T-helper 22 cell (primary cell): ENCODE measurements at regions not wholly inside any gene's neighbourhood (a gene's known extent, or its start where the extent isn't known, plus 50 kb on each side); places are given as distances from the start of the nearest gene placed in this dataset.
"Not testable (repeated sequence)": the region's sequence is repeated elsewhere in the genome, so short reads cannot be mapped to it uniquely, and the experiment has no call there.

Source experiments
- DNase-seq: peaks from one replicate; pipeline ENCODE4 v3.0.0-alpha.2; 2020; ENCODE audit warnings: low read depth

DNA sequence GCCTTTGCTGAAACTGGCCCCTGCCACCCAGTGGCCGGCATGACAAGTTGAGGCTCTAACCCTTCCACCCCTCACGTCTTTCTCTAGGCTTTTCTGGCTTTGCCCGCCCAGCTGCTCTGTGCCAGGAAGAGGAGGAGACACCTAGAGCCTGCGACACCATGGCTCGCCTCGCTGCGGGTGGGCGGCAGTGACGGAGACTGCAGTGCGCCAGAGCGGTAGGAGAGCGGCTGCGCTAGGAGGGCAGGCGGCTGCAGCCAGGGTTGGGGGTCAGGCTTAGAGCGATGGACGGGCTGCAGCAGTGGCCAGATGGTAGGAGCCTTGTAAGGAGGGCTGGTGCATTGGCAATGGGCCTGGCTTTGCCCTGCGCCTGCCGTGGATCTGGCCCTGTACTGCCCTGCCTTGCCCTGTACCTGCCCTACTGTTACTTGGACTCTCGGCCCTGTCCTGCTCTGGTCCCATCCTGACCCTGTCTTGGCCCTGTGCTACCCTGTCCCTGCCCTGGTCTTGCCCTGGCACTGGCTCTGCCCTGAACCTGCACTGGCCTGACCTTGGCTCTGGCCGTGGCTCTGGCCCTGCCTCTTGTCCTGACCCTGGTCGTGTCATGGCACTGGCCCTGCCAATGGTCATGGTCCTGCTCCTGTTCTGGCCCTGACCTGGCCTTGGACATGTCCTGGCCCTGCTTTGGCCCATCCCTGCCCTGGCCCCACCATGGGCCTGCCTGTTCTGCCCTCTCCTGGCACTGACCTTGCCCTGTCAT is 330.7 kb upstream of the PLGLB1 start:
- not testable (repeated sequence) for DNase-seq

DNA sequence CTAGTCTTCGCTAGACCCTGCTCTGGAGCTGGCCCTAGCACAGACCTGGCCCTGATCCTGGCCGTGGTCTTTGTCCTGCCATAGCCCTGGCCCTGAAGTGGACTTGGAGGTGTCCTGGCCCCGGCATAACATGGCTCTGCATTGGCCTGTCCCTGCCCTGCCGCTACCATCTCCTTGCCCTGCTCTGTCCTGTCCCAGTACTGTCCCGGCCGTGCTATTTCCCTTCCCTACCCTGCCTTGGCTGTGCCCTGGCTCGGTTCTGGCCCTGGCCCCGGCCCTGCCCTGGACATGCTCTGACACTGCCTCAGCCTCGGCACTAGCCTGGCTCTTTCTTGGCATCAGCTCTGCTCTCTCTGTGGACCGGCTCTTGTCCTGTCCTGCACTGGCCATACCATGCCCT is 331.8 kb upstream of the PLGLB1 start:
- not testable (repeated sequence) for DNase-seq

DNA sequence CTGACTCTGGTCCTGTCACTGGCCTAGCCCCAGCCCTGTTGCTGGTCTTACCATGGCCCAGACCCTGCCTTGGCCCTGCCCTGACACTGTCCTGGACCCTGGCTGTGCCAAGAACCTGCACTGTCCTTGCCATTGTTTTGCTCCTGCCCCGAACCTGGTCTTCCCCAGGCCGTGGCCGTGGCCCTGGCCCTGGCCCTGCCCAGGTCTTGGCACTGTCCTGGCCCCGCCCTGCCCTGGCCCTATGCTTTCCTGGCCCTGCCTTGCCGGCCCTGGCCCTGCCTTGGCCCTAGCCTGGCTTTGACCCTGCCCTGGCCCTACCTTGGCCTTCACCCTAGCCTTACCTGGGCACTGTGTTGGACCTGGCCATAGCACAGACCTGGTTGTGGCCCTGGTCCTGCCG is 332.5 kb upstream of the PLGLB1 start:
- DNase-seq: not testable (repeated sequence)

DNA sequence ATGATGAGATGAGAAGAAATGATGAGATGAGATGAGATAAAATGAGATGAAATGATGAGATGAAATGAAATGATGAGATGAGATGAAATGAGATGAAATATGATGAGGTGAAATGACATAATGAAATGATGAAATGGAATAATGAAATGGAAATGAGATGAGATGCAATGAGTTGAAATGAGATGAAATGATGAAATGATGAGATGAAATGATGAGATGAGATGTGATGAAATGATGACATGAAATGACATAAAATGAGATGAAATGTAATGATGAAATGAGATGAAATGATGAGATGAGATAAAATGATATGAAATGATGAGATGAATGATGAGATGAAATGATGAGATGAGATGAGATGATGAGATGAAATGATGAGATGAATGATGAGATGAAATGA is 338.6 kb upstream of the PLGLB1 start:
- not testable (repeated sequence) for DNase-seq

DNA sequence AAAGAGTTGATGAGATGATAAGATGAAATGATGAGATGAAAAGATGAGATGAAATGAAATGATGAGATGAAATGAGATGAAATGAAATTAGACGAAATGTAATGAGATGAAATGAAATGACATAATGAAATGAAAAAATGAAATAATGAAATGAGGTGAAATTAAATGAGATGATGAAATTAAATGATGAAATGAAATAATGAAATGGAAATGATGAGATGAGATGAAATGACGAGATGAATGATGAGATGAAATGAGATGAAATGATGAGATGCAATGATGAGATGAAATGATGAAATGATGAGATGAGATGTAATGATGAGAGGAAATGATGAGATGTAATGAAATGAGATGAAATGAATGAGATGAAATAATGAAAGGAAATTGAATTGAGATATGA is 339.3 kb upstream of the PLGLB1 start:
- not testable (repeated sequence) for DNase-seq

DNA sequence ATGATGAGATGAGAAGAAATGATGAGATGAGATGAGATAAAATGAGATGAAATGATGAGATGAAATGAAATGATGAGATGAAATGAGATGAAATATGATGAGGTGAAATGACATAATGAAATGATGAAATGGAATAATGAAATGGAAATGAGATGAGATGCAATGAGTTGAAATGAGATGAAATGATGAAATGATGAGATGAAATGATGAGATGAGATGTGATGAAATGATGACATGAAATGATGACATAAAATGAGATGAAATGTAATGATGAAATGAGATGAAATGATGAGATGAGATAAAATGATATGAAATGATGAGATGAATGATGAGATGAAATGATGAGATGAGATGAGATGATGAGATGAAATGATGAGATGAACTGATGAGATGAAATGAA is 340.2 kb upstream of the PLGLB1 start:
- not testable (repeated sequence) for DNase-seq

DNA sequence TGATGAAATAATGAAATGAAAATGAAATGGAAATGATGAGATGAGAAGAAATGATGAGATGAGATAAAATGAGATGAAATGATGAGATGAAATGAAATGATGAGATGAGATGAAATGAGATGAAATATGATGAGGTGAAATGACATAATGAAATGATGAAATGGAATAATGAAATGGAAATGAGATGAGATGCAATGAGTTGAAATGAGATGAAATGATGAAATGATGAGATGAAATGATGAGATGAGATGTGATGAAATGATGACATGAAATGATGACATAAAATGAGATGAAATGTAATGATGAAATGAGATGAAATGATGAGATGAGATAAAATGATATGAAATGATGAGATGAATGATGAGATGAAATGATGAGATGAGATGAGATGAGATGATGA is 342.7 kb upstream of the PLGLB1 start:
- not testable (repeated sequence) for DNase-seq

DNA sequence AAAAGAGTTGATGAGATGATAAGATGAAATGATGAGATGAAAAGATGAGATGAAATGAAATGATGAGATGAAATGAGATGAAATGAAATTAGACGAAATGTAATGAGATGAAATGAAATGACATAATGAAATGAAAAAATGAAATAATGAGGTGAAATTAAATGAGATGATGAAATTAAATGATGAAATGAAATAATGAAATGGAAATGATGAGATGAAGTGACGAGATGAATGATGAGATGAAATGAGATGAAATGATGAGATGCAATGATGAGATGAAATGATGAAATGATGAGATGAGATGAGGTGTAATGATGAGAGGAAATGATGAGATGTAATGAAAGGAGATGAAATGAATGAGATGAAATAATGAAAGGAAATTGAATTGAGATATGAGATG is 343.4 kb upstream of the PLGLB1 start:
- not testable (repeated sequence) for DNase-seq

DNA sequence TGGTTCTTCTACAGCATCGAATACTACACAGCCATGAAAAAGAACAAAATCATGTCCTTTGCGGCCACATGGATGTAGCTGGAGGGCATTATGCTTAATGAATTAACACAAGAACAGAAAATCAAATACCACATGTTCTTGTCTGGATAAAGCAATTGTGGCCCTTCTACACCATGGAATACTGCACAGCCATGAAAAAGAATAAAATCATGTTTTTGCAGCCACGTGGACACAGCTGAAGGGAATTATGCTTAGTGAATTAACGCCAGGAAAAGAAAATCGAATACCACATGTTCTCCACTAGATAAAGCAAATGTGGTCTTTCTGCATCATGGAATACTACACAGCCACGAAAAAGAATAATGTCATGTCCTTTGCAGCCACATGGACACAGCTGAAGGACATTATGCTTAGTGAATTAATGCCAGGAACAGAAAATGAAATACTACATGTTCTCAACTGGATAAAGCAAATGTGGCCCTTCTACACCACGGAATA is 361.8 kb upstream of the PLGLB2 start:
- not testable (repeated sequence) for DNase-seq

DNA sequence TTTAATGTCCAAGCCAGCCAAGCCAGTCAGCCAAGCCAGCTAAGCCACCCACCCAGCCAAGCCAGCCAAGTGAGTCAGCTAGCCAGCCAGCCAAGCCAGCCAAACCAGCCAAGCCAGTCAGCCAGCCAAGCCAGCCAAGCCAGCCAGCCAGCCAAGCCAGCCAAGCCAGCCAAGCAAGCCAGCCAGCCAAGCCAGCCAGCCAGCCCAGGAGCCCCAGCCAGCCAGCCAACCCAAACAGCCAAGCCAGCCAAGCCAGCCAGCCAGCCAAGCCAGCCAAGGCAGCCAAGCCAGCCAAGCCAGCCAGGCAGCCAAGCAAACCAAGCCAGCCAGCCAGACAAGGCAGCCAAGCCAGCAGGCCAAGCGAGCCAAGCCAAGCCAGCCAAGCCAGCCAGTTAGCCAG is 352.1 kb upstream of the PLGLB2 start:
- not testable (repeated sequence) for DNase-seq

DNA sequence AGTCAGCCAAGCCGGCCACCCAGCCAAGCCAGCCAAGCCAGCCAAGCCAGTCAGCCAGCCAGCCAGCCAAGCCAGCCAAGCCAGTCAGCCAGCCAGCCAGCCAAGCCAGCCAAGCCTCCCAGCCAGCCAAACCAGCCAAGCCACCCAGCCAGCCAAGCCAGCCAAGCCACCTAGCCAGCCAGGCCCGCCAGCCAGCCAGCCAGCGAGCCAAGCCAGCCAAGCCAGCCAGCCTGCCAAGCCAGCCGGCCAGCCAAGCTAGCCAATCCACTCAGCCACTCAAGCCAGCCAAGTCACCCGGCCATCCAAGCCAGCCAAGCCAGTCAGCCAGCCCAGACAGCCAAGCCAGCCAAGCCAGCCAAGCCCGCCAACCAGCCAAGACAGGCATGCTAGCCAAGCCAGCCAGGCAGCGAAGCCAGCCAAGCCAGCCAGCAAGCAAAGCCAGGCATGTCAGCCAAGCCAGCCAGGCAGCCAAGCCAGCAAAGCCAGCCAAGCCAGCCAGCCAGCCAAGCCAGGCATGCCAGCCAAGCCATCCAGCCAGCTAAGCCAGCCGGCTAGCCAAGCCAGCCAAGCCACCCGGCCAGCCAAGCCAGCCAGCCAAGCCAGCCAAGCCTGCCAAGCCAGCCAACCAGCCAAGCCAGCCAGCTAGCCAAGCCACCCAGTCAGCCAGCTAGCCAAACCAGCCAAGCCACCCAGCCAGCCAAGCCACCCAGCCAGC is 351.2 kb upstream of the PLGLB2 start:
- DNase-seq: not testable (repeated sequence)

DNA sequence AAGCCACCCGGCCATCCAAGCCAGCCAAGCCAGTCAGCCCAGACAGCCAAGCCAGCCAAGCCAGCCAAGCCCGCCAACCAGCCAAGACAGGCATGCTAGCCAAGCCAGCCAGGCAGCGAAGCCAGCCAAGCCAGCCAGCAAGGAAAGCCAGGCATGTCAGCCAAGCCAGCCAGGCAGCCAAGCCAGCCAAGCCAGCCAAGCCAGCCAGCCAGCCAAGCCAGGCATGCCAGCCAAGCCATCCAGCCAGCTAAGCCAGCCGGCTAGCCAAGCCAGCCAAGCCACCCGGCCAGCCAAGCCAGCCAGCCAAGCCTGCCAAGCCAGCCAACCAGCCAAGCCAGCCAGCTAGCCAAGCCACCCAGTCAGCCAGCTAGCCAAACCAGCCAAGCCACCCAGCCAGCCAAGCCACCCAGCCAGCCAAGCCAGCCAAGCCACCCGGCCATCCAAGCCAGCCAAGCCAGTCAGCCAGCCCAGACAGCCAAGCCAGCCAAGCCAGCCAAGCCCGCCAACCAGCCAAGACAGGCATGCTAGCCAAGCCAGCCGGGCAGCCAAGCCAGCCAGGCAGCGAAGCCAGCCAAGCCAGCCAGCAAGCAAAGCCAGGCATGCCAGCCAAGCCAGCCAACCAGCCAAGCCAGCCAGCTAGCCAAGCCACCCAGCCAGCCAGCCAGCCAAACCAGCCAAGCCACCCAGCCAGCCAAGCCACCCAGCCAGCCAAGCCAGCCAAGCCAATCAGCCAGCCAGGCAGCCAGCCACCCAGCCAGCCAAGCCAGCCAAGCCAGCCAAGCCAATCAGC is 350.4 kb upstream of the PLGLB2 start:
- not testable (repeated sequence) for DNase-seq

DNA sequence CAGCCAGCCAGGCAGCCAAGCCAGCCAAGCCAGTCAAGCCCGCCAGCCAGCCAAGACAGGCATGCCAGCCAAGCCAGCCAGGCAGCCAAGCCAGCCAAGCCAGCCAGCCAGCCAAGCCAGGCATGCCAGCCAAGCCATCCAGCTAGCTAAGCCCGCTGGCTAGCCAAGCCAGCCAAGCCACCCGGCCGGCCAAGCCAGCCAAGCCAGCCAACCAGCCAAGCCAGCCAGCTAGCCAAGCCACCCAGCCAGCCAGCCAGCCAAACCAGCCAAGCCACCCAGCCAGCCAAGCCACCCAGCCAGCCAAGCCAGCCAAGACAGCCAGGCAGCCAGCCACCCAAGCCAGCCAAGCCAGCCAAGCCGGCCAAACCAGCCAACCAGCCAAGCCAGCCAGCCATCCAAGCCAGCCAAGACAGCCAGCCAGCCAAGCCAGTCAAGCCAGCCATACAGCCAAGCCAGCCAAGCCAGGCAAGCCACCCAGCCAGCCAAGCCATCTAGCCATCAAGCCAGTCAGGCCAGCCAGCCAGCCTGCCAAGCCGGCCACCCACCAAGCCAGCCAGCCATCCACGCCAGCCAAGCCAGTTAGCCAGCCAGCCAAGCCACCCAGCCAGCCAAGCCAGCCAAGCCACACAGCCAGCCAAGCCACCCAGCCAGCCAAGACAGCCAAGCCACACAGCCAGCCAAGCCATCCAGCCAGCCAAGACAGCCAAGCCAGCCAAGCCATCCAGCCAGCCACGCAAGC is 349.2 kb upstream of the PLGLB2 start:
- DNase-seq: not testable (repeated sequence)

DNA sequence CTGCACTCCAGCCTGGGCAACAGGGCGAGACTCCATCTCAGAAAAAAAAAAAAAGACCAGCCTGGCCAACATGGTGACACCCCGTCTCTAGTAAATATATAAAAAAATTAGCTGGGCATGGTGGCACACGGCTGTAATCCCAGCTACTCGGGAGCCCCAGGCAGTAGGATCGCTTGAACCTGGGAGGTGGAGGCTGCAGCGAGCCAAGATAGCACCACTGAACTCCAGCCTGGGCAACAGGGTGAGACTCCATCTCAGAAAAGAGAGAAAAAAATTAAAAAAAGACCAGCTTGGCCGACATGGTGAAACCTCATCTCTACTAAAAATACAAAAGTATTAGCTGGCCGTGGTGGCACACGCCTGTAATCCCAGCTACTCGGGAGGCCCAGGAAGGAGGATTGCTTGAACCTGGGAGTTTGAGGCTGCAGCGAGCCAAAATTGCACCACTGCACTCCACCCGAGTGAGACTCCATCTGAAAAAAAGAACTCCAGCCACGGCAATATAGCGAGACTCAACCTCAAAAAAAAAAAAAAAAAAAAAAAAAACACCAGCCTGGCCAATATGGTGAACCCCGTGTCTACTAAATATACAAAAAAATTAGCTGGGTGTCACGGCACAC is 346.1 kb upstream of the PLGLB2 start:
- DNase-seq: no peak

DNA sequence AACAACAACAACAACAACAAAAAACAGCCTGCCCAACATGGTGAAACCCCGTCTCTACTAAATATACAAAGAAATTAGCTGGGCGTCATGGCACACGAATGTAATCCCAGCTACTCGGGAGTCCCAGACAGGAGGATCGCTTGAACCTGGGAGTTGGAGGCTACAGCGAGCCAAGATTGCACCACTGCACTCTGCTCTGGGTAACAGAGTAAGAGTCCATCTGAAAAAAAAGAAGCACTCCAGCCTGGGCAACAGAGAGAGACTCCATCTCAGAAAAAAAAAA is 344.1 kb upstream of the PLGLB2 start:
- DNase-seq: no peak

DNA sequence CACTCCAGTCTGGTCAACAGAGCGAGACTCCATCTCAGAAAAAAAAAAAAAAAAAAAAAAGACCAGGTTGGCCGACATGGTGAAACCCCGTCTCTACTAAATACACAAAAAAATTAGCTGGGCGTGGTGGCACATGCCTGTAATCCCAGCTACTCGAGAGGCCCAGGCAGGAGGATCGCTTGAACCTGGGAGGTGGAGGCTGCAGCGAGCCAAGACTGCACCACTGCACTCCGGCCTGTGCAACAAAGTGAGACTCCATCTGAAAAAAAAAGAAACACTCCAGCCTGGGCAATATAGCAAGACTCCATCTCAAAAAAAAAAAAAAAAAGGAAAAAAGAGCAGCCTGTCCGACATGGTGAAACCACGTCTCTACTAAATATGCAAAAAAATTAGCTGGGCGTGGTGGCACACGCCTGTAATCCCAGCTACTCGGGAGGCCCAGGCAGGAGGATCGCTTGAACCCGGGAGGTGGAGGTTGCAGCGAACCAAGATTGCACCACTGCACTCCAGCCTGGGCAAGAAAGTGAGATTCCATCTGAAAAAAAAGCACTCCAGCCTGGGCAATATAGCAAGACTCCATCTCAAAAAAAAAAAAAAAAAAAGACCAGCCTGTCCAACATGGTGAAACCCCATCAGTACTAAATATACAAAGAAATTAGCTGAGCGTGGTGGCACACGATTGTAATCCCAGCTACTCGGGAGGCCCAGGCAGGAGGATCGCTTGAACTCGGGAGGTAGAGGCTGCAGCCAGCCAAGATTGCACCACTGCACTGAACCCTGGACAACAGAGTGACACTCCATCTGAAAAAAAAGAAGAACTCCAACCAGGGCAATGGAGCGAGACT is 343.3 kb upstream of the PLGLB2 start:
- DNase-seq: not testable (repeated sequence)

DNA sequence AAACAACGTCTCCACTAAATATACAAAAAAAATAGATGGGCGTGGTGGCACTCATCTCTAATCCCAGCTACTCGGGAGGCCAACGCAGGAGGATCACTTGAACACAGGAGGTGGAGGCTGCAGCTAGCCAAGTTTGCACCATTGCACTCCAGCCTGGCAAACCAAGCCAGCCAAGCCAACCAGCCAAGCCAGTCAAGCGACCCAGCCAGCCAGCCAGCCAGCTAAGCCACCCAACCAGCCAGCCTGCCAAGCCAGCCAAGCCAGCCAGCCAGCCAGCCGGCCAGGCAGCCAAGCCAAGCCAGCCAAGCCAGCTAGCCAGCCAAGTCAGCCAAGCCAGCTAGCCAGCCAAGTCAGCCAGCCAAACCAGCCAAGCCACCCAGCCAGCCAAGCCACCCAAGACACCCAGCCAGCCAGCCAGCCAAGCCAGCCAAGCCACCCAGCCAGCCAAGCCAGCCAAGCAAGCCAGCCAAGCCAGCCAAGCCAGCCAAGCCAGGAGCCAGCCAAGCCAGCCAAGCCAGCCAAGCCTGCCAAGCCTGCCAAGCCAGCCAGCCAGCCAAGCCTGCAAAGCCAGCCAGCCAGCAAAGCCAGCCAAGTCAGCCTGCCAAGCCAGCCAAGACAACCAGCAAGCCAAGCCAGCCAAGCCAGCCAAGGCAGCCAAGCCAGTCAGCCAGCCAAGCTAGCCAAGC is 342.2 kb upstream of the PLGLB2 start:
- not testable (repeated sequence) for DNase-seq

DNA sequence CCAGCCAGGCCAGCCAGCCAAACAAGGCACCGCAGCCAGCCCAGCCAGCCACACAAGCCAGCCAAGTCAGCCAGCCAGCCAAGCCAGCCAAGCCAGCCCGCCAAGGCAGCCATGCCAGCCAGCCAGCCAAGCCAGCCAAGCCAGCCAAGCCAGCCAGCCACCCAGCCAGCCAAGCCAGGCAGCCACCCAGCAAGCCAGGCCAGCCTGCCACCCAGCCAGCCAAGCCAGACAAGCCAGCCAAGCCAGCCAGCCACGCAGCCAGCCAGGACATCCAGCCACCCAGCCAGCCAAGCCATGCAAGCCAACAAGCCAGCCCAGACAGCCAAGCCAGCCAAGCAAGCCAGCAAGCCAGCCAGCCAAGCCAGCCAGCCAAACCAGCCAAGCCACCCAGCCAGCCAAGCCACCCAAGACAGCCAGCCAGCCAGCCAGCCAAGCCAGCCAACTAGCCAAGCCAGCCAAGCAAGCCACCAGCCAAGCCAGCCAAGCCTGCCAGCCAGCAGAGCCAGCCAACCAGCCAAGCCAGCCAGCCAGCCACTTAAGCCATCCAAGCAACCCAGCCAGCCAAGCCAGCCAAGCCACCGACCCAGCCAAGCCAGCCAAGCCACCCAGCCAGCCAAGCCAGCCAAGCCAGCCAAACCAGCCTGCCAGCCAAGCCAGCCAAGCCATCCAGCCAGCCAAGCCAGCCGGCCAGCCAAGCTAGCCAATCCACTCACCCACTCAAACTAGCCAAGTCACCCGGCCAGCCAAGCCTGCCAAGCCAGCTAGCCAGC is 341.3 kb upstream of the PLGLB2 start:
- DNase-seq: not testable (repeated sequence)

DNA sequence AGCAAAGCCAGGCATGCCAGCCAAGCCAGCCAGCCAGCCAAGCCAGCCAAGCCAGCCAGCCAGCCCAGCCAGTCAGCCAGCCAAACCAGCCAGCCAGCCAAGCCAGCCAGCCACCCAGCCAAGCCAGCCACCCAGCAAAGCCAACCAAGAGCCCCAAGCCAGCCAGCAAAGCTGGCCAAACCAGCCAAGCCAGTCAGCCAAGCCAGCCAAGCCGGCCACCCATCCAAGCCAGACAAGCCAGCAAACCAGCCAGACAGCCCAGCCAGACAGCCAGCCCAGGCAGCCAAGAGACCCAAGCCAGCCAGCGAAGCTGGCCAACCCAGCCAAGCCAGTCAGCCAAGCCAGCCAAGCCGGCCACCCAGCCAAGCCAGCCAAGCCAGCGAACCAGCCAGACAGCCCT is 338.3 kb upstream of the PLGLB2 start:
- DNase-seq: not testable (repeated sequence)
